Astrocyte (in vitro differentiated cells and primary cell): ENCODE measurements at regions not wholly inside any gene's neighbourhood (a gene's known extent, or its start where the extent isn't known, plus 50 kb on each side); places are given as distances from the start of the nearest gene placed in this dataset.

Experiments
- DNase-seq: peaks from one replicate; pipeline ENCODE4 v3.0.0-alpha.2; 2010; ENCODE audit warnings: low read depth
- FAIRE-seq: peaks from 2 replicates; lab custom pipeline; 2011; peaks lifted over from hg19 to GRCh38; lab: Jason Lieb, UNC
- H2AFZ ChIP-seq: 2 replicates; pipeline ENCODE4 v1.6.0; 2012; ENCODE audit warnings: low read depth, low read length, inconsistent platforms
- H3K27ac ChIP-seq: 2 replicates; pipeline ENCODE4 v1.5.1; 2011; ENCODE audit warnings: low read depth, low read length, inconsistent platforms
- H3K27me3 ChIP-seq: 2 replicates; pipeline ENCODE4 v1.6.0; 2011; ENCODE audit warnings: low read length, inconsistent platforms; ENCODE audit not compliant: insufficient read depth
- H3K36me3 ChIP-seq: 2 replicates; pipeline ENCODE4 v1.5.1; 2011; ENCODE audit warnings: low read length, inconsistent platforms; ENCODE audit not compliant: insufficient read depth
- H3K4me1 ChIP-seq: 2 replicates; pipeline ENCODE4 v1.5.1; 2011; ENCODE audit warnings: low read length, inconsistent platforms; ENCODE audit not compliant: insufficient read depth
- H3K4me2 ChIP-seq: 2 replicates; pipeline ENCODE4 v1.6.0; 2012; ENCODE audit warnings: low read length, inconsistent platforms
- H3K4me3 ChIP-seq: 2 replicates; pipeline ENCODE4 v1.5.1; 2011; ENCODE audit warnings: low read depth, mild to moderate bottlenecking, low read length, inconsistent platforms; ENCODE audit not compliant: insufficient read depth
- H3K79me2 ChIP-seq: 2 replicates; pipeline ENCODE4 v1.6.0; 2012; ENCODE audit warnings: mild to moderate bottlenecking, low read length, inconsistent platforms; ENCODE audit not compliant: insufficient read depth
- H3K9ac ChIP-seq: 2 replicates; pipeline ENCODE4 v1.6.0; 2012; ENCODE audit warnings: mild to moderate bottlenecking, low read length, inconsistent platforms
- H3K9me3 ChIP-seq: 2 replicates; pipeline ENCODE4 v1.5.1; 2012; ENCODE audit warnings: low read depth, mild to moderate bottlenecking, low read length, inconsistent platforms; ENCODE audit not compliant: insufficient read depth
- H4K20me1 ChIP-seq: 2 replicates; pipeline ENCODE4 v1.6.0; 2012; ENCODE audit warnings: low read length, inconsistent platforms; ENCODE audit not compliant: insufficient read depth
- H3K27ac Mint-ChIP-seq: one replicate; pipeline ENCODE4 v1.8.0; 2021; ENCODE audit warnings: mild to moderate bottlenecking, mixed read lengths; ENCODE audit not compliant: unreplicated experiment
- H3K27me3 Mint-ChIP-seq: one replicate; pipeline ENCODE4 v1.8.0; 2021; ENCODE audit warnings: low read depth, mixed read lengths; ENCODE audit not compliant: unreplicated experiment
- H3K36me3 Mint-ChIP-seq: one replicate; pipeline ENCODE4 v1.8.0; 2021; ENCODE audit warnings: low read depth, mixed read lengths; ENCODE audit not compliant: unreplicated experiment
- H3K4me1 Mint-ChIP-seq: one replicate; pipeline ENCODE4 v1.8.0; 2021; ENCODE audit warnings: low read depth, mixed read lengths; ENCODE audit not compliant: unreplicated experiment
- H3K4me3 Mint-ChIP-seq: one replicate; pipeline ENCODE4 v1.8.0; 2021; ENCODE audit warnings: mild to moderate bottlenecking, moderate library complexity, mixed read lengths; ENCODE audit not compliant: unreplicated experiment
- H3K9me3 Mint-ChIP-seq: one replicate; pipeline ENCODE4 v1.8.0; 2021; ENCODE audit warnings: mild to moderate bottlenecking, mixed read lengths; ENCODE audit not compliant: unreplicated experiment
- CTCF ChIP-seq: IDR thresholded peaks from 2 replicates; pipeline ENCODE4 v1.5.1; 2011; ENCODE audit warnings: low read depth, mild to moderate bottlenecking, inconsistent platforms, low read length, moderate library complexity; ENCODE audit not compliant: insufficient read depth
- EZH2 ChIP-seq: IDR thresholded peaks from 2 replicates; pipeline ENCODE4 v1.6.1; 2012; ENCODE audit warnings: mild to moderate bottlenecking, low read length, inconsistent platforms; ENCODE audit not compliant: insufficient read depth

- Mint-ChIP-seq H3K36me3 (no peaks in the 10 kb centered on the region), H3K9me3 (peaks cover 12% of the 10 kb centered on the region), H3K4me3 (no peak overlapping the region), H3K27ac (peak overlapping the region; percentile 74), H3K27me3 (peaks cover 65% of the 10 kb centered on the region), H3K4me1 (peaks cover 42% of the 10 kb centered on the region)
- peaks cover 15% of the 10 kb centered on the region for H3K27me3 ChIP-seq
- H3K79me2 ChIP-seq = no peaks in the 10 kb centered on the region
- DNase-seq (no peak), FAIRE-seq (no peak)
- no peak overlapping the region for H2AFZ ChIP-seq
- no peaks in the 10 kb centered on the region for H3K9me3 ChIP-seq
- no peaks in the 10 kb centered on the region for H3K36me3 ChIP-seq
- H3K9ac ChIP-seq = no peak overlapping the region
- H3K4me3 ChIP-seq = no peak overlapping the region
- no peaks in the 10 kb centered on the region for H4K20me1 ChIP-seq
- TF ChIP-seq EZH2 = no peak
- TF ChIP-seq CTCF = no peak
- no peak overlapping the region for H3K4me2 ChIP-seq
- H3K27ac ChIP-seq = no peak overlapping the region
- peaks cover 7% of the 10 kb centered on the region for H3K4me1 ChIP-seq
Observed at GRCh38 chr3:193862843-193863242, 269.8 kb downstream of the OPA1 start.

- Mint-ChIP-seq H3K27me3 (peaks cover 73% of the 10 kb centered on the region), H3K4me3 (no peak overlapping the region), H3K9me3 (peaks cover 18% of the 10 kb centered on the region), H3K27ac (no peak overlapping the region), H3K4me1 (peaks cover 48% of the 10 kb centered on the region), H3K36me3 (peaks cover 2% of the 10 kb centered on the region)
- Histone ChIP-seq H3K9me3 (no peaks in the 10 kb centered on the region), H2AFZ (no peak overlapping the region), H3K27me3 (peaks cover 15% of the 10 kb centered on the region), H3K36me3 (no peaks in the 10 kb centered on the region), H3K79me2 (no peaks in the 10 kb centered on the region), H3K27ac (no peak overlapping the region), H4K20me1 (no peaks in the 10 kb centered on the region), H3K4me3 (no peak overlapping the region), H3K4me2 (no peak overlapping the region), H3K9ac (no peak overlapping the region), H3K4me1 (peaks cover 8% of the 10 kb centered on the region)
- FAIRE-seq (no peak), DNase-seq (no peak)
- TF ChIP-seq CTCF (no peak), EZH2 (no peak)
Observed at GRCh38 chr3:193863657-193864357, 270.8 kb downstream of the OPA1 start.

GRCh38 chr3:193865339-193865738 is 270.6 kb upstream of the HES1 start:
- DNase-seq (no peak), FAIRE-seq (no peak)
- no peaks in the 10 kb centered on the region for H4K20me1 ChIP-seq
- H3K27ac Mint-ChIP-seq = no peak overlapping the region
- H3K36me3 ChIP-seq = no peaks in the 10 kb centered on the region
- peaks cover 14% of the 10 kb centered on the region for H3K27me3 ChIP-seq
- H3K4me3 ChIP-seq = no peak overlapping the region
- H3K27ac ChIP-seq = no peak overlapping the region
- H3K36me3 Mint-ChIP-seq = peaks cover 2% of the 10 kb centered on the region
- no peaks in the 10 kb centered on the region for H3K79me2 ChIP-seq
- peak overlapping the region; percentile 20 for H3K4me3 Mint-ChIP-seq
- H3K4me1 Mint-ChIP-seq = peaks cover 58% of the 10 kb centered on the region
- H3K9me3 Mint-ChIP-seq = peaks cover 14% of the 10 kb centered on the region
- no peak overlapping the region for H3K4me2 ChIP-seq
- peaks cover 67% of the 10 kb centered on the region for H3K27me3 Mint-ChIP-seq
- H3K4me1 ChIP-seq = peaks cover 22% of the 10 kb centered on the region
- TF ChIP-seq EZH2 (no peak), CTCF (no peak)
- H3K9ac ChIP-seq = no peak overlapping the region
- no peak overlapping the region for H2AFZ ChIP-seq
- H3K9me3 ChIP-seq = no peaks in the 10 kb centered on the region
